ENCODE measurements at regions not wholly inside any gene's neighbourhood (a gene's known extent, or its start where the extent isn't known, plus 50 kb on each side); places are given as distances from the start of the nearest gene placed in this dataset.

DNA sequence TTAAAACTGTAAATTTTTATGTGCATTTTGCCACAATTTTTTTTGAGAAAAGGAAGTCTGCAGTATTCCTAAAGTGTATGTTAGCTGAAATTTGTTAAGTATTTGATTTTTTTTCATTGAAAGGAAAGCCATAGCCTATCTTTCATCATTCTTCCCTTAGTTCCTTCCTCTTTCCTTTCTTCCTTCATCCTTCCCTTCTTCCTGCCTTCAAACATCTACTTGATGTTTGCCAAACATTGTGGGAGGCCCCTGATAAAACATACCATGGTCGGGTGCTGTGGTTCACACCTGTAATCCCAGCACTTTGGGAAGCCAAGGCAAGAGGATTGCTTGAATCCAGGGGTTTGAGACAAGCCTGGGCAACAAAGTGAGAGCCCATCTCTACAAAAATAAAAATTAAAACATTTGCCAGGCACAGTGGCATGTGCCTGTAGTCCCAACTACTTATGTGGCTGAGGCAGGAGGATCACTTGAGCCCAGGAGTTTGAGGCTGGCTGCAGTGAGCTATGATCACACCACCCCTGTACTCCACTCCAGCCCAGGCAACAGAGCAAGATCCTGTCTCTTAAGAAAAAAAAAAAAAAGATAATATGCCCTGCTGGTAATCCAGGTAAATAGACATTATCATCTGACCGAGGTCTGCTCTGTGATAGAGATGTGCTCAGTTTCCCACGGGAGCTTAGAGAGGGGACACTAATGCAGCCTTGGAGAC lies 62.9 kb upstream of the FOXN2 start:
- TF ChIP-seq POLR2AphosphoS5 (IDR thresholded peaks at IDR 0.05; ENCODE audit: borderline replicate concordance, low read depth, low read length) (no peak), EZH2 (IDR thresholded peaks at IDR 0.05) (no peak)

Measured in SK-N-MC (cell line).